ENCODE measurements at regions not wholly inside any gene's neighbourhood (a gene's known extent, or its start where the extent isn't known, plus 50 kb on each side); places are given as distances from the start of the nearest gene placed in this dataset.

- Histone ChIP-seq H3K9me3 (replicated peaks) (peaks cover 6% of the 10 kb centered on the region), H3K4me1 (no peaks in the 10 kb centered on the region), H3K36me3 (no peaks in the 10 kb centered on the region), H3K4me3 (no peak overlapping the region), H3K27me3 (ENCODE audit: low read depth) (peaks cover 38% of the 10 kb centered on the region), H3K27ac (replicated peaks) (no peak overlapping the region)
- TF ChIP-seq CTCF (IDR thresholded peaks at IDR 0.05; ENCODE audit: borderline replicate concordance) = no peak
- intact Hi-C loops (cut with micrococcal nuclease) = no loop called here
- DNase-seq = no peak
Observed at GRCh38 chr10:113313048-113313602, 239.7 kb upstream of the HABP2 start.

GRCh38 chr10:113313722-113314121 is 239.1 kb upstream of the HABP2 start:
- H3K36me3 ChIP-seq = no peaks in the 10 kb centered on the region
- TF ChIP-seq CTCF (IDR thresholded peaks at IDR 0.05; ENCODE audit: borderline replicate concordance) = no peak
- no peaks in the 10 kb centered on the region for H3K4me1 ChIP-seq
- DNase-seq = no peak
- intact Hi-C loops (cut with micrococcal nuclease) = no loop called here
- H3K4me3 ChIP-seq = no peak overlapping the region
- peaks cover 38% of the 10 kb centered on the region for H3K27me3 ChIP-seq (ENCODE audit: low read depth)
- peaks cover 6% of the 10 kb centered on the region for H3K9me3 ChIP-seq (replicated peaks)
- H3K27ac ChIP-seq (replicated peaks) = no peak overlapping the region

- no peak for DNase-seq
- Histone ChIP-seq H3K27ac (replicated peaks) (no peak overlapping the region), H3K9me3 (replicated peaks) (peaks cover 6% of the 10 kb centered on the region), H3K4me3 (no peak overlapping the region), H3K27me3 (ENCODE audit: low read depth) (peaks cover 30% of the 10 kb centered on the region), H3K4me1 (no peaks in the 10 kb centered on the region), H3K36me3 (no peaks in the 10 kb centered on the region)
- intact Hi-C loops (cut with micrococcal nuclease) = no loop called here
- no peak for TF ChIP-seq CTCF (IDR thresholded peaks at IDR 0.05; ENCODE audit: borderline replicate concordance)
Observed at GRCh38 chr10:113316506-113316905, 236.3 kb upstream of the HABP2 start.

- no peaks in the 10 kb centered on the region for H3K36me3 ChIP-seq
- H3K4me1 ChIP-seq = no peaks in the 10 kb centered on the region
- H3K9me3 ChIP-seq (replicated peaks) = peaks cover 6% of the 10 kb centered on the region
- no peak for TF ChIP-seq CTCF (IDR thresholded peaks at IDR 0.05; ENCODE audit: borderline replicate concordance)
- H3K4me3 ChIP-seq = no peak overlapping the region
- no peak for DNase-seq
- intact Hi-C loops (cut with micrococcal nuclease) = no loop called here
- H3K27ac ChIP-seq (replicated peaks) = no peak overlapping the region
- peaks cover 30% of the 10 kb centered on the region for H3K27me3 ChIP-seq (ENCODE audit: low read depth)
Observed at GRCh38 chr10:113317489-113317888, 235.4 kb upstream of the HABP2 start.

GRCh38 chr10:113319479-113319878 is 233.4 kb upstream of the HABP2 start:
- Histone ChIP-seq H3K36me3 (no peaks in the 10 kb centered on the region), H3K4me3 (no peak overlapping the region), H3K9me3 (replicated peaks) (no peaks in the 10 kb centered on the region), H3K4me1 (no peaks in the 10 kb centered on the region), H3K27me3 (ENCODE audit: low read depth) (peaks cover 25% of the 10 kb centered on the region), H3K27ac (replicated peaks) (no peak overlapping the region)
- DNase-seq = no peak
- TF ChIP-seq CTCF (IDR thresholded peaks at IDR 0.05; ENCODE audit: borderline replicate concordance) = no peak
- intact Hi-C loops (cut with micrococcal nuclease) = no loop called here

Measured in left ventricle myocardium inferior (tissue), 1 donor.